Astrocyte (in vitro differentiated cells and primary cell): ENCODE measurements at regions not wholly inside any gene's neighbourhood (a gene's known extent, or its start where the extent isn't known, plus 50 kb on each side); places are given as distances from the start of the nearest gene placed in this dataset.

Source experiments
- CTCF ChIP-seq: IDR thresholded peaks from 2 replicates; pipeline ENCODE4 v1.5.1; 2011; ENCODE audit warnings: low read depth, mild to moderate bottlenecking, inconsistent platforms, low read length, moderate library complexity; ENCODE audit not compliant: insufficient read depth
- EZH2 ChIP-seq: IDR thresholded peaks from 2 replicates; pipeline ENCODE4 v1.6.1; 2012; ENCODE audit warnings: mild to moderate bottlenecking, low read length, inconsistent platforms; ENCODE audit not compliant: insufficient read depth

DNA sequence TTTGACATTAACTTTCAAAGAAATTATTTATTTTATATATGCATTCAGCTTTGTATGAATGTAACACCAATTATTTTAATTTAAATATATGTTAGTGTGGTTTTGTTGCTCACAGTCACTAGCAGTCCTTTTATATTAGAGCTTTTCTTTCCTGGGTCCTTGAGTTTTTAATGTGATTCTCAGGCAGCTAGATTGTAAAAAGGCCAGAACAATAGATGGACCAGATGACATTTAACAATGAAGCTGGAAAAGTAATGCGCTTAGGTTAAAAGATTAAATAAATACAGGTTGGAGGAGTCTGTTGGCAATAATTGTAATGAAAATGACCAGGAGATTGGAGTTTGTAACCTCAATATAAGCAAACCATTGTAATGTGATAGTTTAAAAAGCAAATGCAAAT lies 171.1 kb downstream of the FTCDNL1 start:
- TF ChIP-seq CTCF = no peak
- no peak for TF ChIP-seq EZH2
